ENCODE measurements at regions not wholly inside any gene's neighbourhood (a gene's known extent, or its start where the extent isn't known, plus 50 kb on each side); places are given as distances from the start of the nearest gene placed in this dataset.
"Not testable (repeated sequence)": the region's sequence is repeated elsewhere in the genome, so short reads cannot be mapped to it uniquely, and the experiment has no call there.

DNA sequence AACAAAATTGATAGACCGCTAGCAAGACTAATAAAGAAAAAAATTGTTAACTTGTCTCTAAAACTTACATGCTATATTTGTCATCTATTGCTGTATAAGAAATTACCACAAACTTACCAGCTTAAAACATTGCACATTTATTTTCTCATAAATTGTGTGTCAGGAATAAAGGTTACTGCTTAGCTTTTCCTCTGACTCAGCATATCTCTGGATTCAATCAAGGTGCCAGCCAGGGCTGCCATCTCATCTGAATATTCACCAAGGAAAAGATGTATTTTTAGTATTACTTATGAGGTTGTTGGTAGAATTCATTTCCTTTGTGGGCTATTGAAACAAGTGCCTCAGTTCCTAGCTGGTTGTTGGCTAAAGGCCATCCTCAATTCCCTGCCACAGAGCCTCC is 912.6 kb upstream of the NEGR1 start:
- Histone ChIP-seq H3F3A (ENCODE audit: insufficient read depth) (no peaks in the 10 kb centered on the region), H3K4me1 (ENCODE audit: insufficient read depth) (no peaks in the 10 kb centered on the region), H2AFZ (no peak overlapping the region), H4K20me1 (ENCODE audit: insufficient read depth) (no peaks in the 10 kb centered on the region), H3K36me3 (ENCODE audit: low read depth) (no peaks in the 10 kb centered on the region), H3K27ac (no peak overlapping the region), H3K9me2 (ENCODE audit: insufficient read depth) (no peaks in the 10 kb centered on the region), H3K4me3 (no peak overlapping the region), H3K4me2 (ENCODE audit: unreplicated experiment) (no peak overlapping the region), H3K9me3 (ENCODE audit: low read depth) (peaks cover 3% of the 10 kb centered on the region), H3K79me2 (ENCODE audit: insufficient read depth) (no peaks in the 10 kb centered on the region), H3K27me3 (replicated peaks; ENCODE audit: insufficient read depth) (no peaks in the 10 kb centered on the region), H3K9ac (no peak overlapping the region)
- in situ Hi-C loops (cut with MboI): no loop called here
- no peak for DNase-seq
- WGBS, 2 experiments (ENCODE audit: low coverage in 1 of 2, low lambda C conversion rate in 2 of 2, missing lambda C conversion rate in 2 of 2): 32 to 40% methylated on average over 1 of the region's 1 CpG
- no peak for TF ChIP-seq EZH2 (IDR thresholded peaks at IDR 0.05; ENCODE audit: insufficient read depth, poor library complexity, severe bottlenecking)
- no peak for TF ChIP-seq EZH2phosphoT487 (IDR thresholded peaks at IDR 0.05; ENCODE audit: insufficient read depth, low read depth)

DNA sequence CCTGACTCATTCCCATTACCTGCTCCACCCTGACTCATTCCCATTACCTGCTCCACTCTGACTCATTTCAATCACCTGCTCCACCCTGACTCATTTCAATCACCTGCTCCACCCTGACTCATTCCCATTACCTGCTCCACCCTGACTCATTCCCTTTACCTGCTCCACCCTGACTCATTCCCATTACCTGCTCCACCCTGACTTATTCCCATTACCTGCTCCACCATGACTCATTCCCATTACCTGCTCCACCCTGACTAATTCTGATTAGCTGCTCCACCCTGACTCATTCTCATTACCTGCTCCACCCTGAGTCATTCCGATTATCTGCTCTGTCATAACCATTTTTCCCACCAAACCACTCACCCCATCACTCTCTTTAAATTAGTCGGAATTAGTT is 901.2 kb upstream of the NEGR1 start:
- H4K20me1 ChIP-seq (ENCODE audit: insufficient read depth); H3K4me2 ChIP-seq (ENCODE audit: unreplicated experiment); H3K36me3 ChIP-seq (ENCODE audit: low read depth); H3K9ac ChIP-seq; H3K4me1 ChIP-seq (ENCODE audit: insufficient read depth); H3K4me3 ChIP-seq; H3K27ac ChIP-seq; H3K9me3 ChIP-seq (ENCODE audit: low read depth); H3F3A ChIP-seq (ENCODE audit: insufficient read depth); in situ Hi-C loops (cut with MboI); H2AFZ ChIP-seq; DNase-seq; H3K79me2 ChIP-seq (ENCODE audit: insufficient read depth); H3K27me3 ChIP-seq (replicated peaks; ENCODE audit: insufficient read depth); H3K9me2 ChIP-seq (ENCODE audit: insufficient read depth): not testable (repeated sequence)
- WGBS, 2 experiments (ENCODE audit: low coverage in 1 of 2, low lambda C conversion rate in 2 of 2, missing lambda C conversion rate in 2 of 2): 52 to 53% methylated on average over 2 of the region's 2 CpGs

DNA sequence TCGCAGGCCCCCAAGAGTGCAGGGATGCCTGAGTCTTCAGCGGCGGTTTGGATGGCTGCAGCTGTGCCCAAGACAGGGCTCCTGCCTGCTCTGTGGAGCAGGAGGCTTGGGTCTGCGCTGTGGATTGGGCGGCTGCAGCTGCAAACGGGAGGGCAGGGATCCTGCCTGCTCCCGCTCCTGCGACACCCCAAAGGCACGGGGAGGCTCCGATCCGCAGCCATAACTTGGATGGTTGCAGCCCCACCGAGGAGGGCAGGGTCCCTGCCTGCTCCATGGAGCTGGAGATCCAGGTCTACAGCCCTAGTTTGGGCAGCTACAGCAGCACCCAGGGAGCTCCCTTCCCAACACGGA is 898.8 kb upstream of the NEGR1 start:
- no peaks in the 10 kb centered on the region for H4K20me1 ChIP-seq (ENCODE audit: insufficient read depth)
- 49 to 61% methylated on average over 12 of the region's 13 CpGs for WGBS, 2 experiments (ENCODE audit: low coverage in 1 of 2, low lambda C conversion rate in 2 of 2, missing lambda C conversion rate in 2 of 2)
- no peak overlapping the region for H3K4me2 ChIP-seq (ENCODE audit: unreplicated experiment)
- no peaks in the 10 kb centered on the region for H3K27me3 ChIP-seq (replicated peaks; ENCODE audit: insufficient read depth)
- no peaks in the 10 kb centered on the region for H3K9me3 ChIP-seq (ENCODE audit: low read depth)
- H3K9me2 ChIP-seq (ENCODE audit: insufficient read depth): no peaks in the 10 kb centered on the region
- no peak overlapping the region for H3K9ac ChIP-seq
- TF ChIP-seq EZH2phosphoT487 (IDR thresholded peaks at IDR 0.05; ENCODE audit: insufficient read depth, low read depth) (no peak), EZH2 (IDR thresholded peaks at IDR 0.05; ENCODE audit: insufficient read depth, poor library complexity, severe bottlenecking) (no peak)
- H3K79me2 ChIP-seq (ENCODE audit: insufficient read depth): no peaks in the 10 kb centered on the region
- H3F3A ChIP-seq (ENCODE audit: insufficient read depth): no peaks in the 10 kb centered on the region
- no peaks in the 10 kb centered on the region for H3K36me3 ChIP-seq (ENCODE audit: low read depth)
- no peak overlapping the region for H3K27ac ChIP-seq
- H2AFZ ChIP-seq: no peak overlapping the region
- DNase-seq: no peak
- in situ Hi-C loops (cut with MboI): no loop called here
- no peaks in the 10 kb centered on the region for H3K4me1 ChIP-seq (ENCODE audit: insufficient read depth)
- H3K4me3 ChIP-seq: no peak overlapping the region

DNA sequence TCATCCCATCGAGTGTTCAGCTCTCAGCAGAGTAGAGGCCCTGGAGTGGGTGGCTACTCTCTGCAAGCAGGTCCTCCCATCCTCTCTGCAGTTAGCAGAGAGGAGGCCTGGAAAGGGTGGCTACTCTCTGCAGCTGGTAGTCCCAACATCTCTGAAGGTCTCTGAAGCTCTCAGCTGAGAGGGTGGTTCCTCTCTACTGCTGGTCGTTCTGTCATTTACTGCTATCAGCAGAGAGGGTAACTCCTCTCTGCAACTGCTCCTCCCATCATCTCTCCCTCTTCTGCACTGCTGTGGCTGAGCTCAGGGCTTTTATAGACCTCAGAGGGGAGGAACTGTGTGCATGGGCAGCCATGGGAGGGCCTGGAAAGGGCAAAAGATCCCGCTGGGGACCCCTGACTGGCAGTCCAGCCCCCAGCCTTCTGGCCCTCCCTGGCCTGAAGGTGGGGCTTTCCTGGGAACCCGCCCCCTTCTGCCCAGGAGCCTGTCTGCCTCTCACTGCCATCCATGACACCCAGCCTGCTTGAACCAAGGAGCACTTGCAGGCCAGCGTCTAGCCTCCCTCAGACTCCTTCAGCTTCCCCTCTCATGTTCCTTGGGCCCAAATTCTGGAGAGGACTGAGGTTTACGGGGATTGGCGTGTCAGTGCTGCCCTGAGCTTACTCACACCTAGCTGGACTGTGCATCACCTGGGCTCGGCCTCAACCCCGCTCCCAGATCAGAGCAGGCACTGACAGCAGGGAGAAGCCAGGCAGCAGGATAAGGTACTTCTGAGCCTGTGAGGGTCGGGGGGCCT is 898.3 kb upstream of the NEGR1 start:
- no peaks in the 10 kb centered on the region for H3K4me1 ChIP-seq (ENCODE audit: insufficient read depth)
- no peaks in the 10 kb centered on the region for H3K36me3 ChIP-seq (ENCODE audit: low read depth)
- no peaks in the 10 kb centered on the region for H3K9me3 ChIP-seq (ENCODE audit: low read depth)
- DNase-seq: no peak
- 22 to 26% methylated on average over 9 to 10 of the region's 10 CpGs for WGBS, 2 experiments (ENCODE audit: low coverage in 1 of 2, low lambda C conversion rate in 2 of 2, missing lambda C conversion rate in 2 of 2)
- no peaks in the 10 kb centered on the region for H3K27me3 ChIP-seq (replicated peaks; ENCODE audit: insufficient read depth)
- no peaks in the 10 kb centered on the region for H4K20me1 ChIP-seq (ENCODE audit: insufficient read depth)
- H2AFZ ChIP-seq: no peak overlapping the region
- TF ChIP-seq EZH2 (IDR thresholded peaks at IDR 0.05; ENCODE audit: insufficient read depth, poor library complexity, severe bottlenecking) (no peak), EZH2phosphoT487 (IDR thresholded peaks at IDR 0.05; ENCODE audit: insufficient read depth, low read depth) (no peak)
- H3K79me2 ChIP-seq (ENCODE audit: insufficient read depth): no peaks in the 10 kb centered on the region
- no peaks in the 10 kb centered on the region for H3F3A ChIP-seq (ENCODE audit: insufficient read depth)
- H3K27ac ChIP-seq: no peak overlapping the region
- no peaks in the 10 kb centered on the region for H3K9me2 ChIP-seq (ENCODE audit: insufficient read depth)
- H3K4me3 ChIP-seq: no peak overlapping the region
- H3K4me2 ChIP-seq (ENCODE audit: unreplicated experiment): no peak overlapping the region
- H3K9ac ChIP-seq: no peak overlapping the region
- in situ Hi-C loops (cut with MboI): no loop called here

DNA sequence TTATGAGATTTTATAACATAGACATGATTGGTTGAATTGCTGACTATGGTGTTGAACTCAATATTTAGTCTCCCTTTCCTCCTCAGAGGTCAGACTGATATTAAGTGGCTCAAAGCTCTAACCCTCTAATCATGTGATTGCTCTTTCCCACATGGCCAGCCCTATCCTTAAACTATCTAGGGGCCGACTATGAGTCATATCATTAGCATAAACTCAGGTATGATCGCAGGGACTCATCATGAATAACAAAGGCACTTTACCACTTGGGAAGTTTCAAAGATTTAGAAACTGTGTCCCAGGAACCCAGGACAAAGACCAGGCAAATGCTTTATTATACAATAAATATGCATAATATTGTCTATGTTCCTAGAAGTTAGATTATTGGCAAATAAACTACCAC is 894.6 kb upstream of the NEGR1 start:
- Histone ChIP-seq H3K27me3 (replicated peaks; ENCODE audit: insufficient read depth) (no peaks in the 10 kb centered on the region), H3K4me2 (ENCODE audit: unreplicated experiment) (no peak overlapping the region), H3K27ac (no peak overlapping the region), H3K4me1 (ENCODE audit: insufficient read depth) (no peaks in the 10 kb centered on the region), H4K20me1 (ENCODE audit: insufficient read depth) (no peaks in the 10 kb centered on the region), H3K9ac (no peak overlapping the region), H3K79me2 (ENCODE audit: insufficient read depth) (no peaks in the 10 kb centered on the region), H3K36me3 (ENCODE audit: low read depth) (no peaks in the 10 kb centered on the region), H3F3A (ENCODE audit: insufficient read depth) (no peaks in the 10 kb centered on the region), H2AFZ (no peak overlapping the region), H3K4me3 (no peak overlapping the region), H3K9me2 (ENCODE audit: insufficient read depth) (no peaks in the 10 kb centered on the region), H3K9me3 (ENCODE audit: low read depth) (no peaks in the 10 kb centered on the region)
- TF ChIP-seq EZH2 (IDR thresholded peaks at IDR 0.05; ENCODE audit: insufficient read depth, poor library complexity, severe bottlenecking) (no peak), EZH2phosphoT487 (IDR thresholded peaks at IDR 0.05; ENCODE audit: insufficient read depth, low read depth) (no peak)
- in situ Hi-C loops (cut with MboI): no loop called here
- DNase-seq: no peak
- 22 to 25% methylated on average over 2 of the region's 2 CpGs for WGBS, 2 experiments (ENCODE audit: low coverage in 1 of 2, low lambda C conversion rate in 2 of 2, missing lambda C conversion rate in 2 of 2)
